GM12878 (cell line): ENCODE measurements at regions not wholly inside any gene's neighbourhood (a gene's known extent, or its start where the extent isn't known, plus 50 kb on each side); places are given as distances from the start of the nearest gene placed in this dataset.

ENCODE experiments used
- ATF3 ChIP-seq: IDR thresholded peaks from 2 replicates; pipeline ENCODE4 v1.6.1; 2011; ENCODE audit warnings: low read depth, mild to moderate bottlenecking, low read length, moderate library complexity, borderline replicate concordance; ENCODE audit errors: extremely low read depth
- ATF7 ChIP-seq: fragments of 450-650 bp; IDR thresholded peaks from 2 replicates; pipeline ENCODE4 v1.6.1; 2016; ENCODE audit warnings: low read depth, mild to moderate bottlenecking
- EP300 ChIP-seq, 2 experiments: fragments of 150-350 bp in 1 of 2; IDR thresholded peaks; 2 replicates each; pipeline ENCODE4 v1.6.1; 2011 to 2012; ENCODE audit warnings: low read depth in 2 of 2, low read length in 2 of 2, borderline replicate concordance in 1 of 2, improper control_type of control experiment in 1 of 2, inconsistent platforms in 1 of 2; ENCODE audit not compliant: control insufficient read depth in 1 of 2
- EZH2 ChIP-seq: IDR thresholded peaks from 2 replicates; pipeline ENCODE4 v1.6.1; 2012; ENCODE audit warnings: low read depth, mild to moderate bottlenecking, control low read depth, inconsistent platforms, low read length, borderline replicate concordance; ENCODE audit not compliant: control insufficient read depth
- GABPA ChIP-seq: IDR thresholded peaks from 2 replicates; pipeline ENCODE4 v1.6.1; 2014; ENCODE audit warnings: antibody characterized with exemption, low read depth, mild to moderate bottlenecking, inconsistent platforms
- MAX ChIP-seq: IDR thresholded peaks from 2 replicates; pipeline ENCODE4 v1.6.1; 2012; ENCODE audit warnings: low read depth, low read length, improper control_type of control experiment
- MEF2A ChIP-seq: IDR thresholded peaks from 2 replicates; pipeline ENCODE4 v1.6.1; 2011; ENCODE audit warnings: low read depth, mild to moderate bottlenecking, low read length, moderate library complexity; ENCODE audit not compliant: insufficient read depth
- NFIC ChIP-seq: IDR thresholded peaks from 2 replicates; pipeline ENCODE4 v1.6.1; 2012; ENCODE audit warnings: low read depth, mild to moderate bottlenecking, inconsistent platforms, low read length, moderate library complexity
- POLR2AphosphoS5 ChIP-seq: IDR thresholded peaks from 2 replicates; pipeline ENCODE4 v1.6.1; 2011; ENCODE audit warnings: mild to moderate bottlenecking, low read length, inconsistent platforms
- REST ChIP-seq: IDR thresholded peaks from 2 replicates; pipeline ENCODE4 v1.6.1; 2012; ENCODE audit warnings: mild to moderate bottlenecking, low read depth, low read length
- RFX5 ChIP-seq: IDR thresholded peaks from 2 replicates; pipeline ENCODE4 v1.6.1; 2011; ENCODE audit warnings: low read depth, low read length, improper control_type of control experiment
- TAF1 ChIP-seq: IDR thresholded peaks from 2 replicates; pipeline ENCODE4 v1.6.1; 2011; ENCODE audit warnings: mild to moderate bottlenecking, low read depth, low read length, borderline replicate concordance
- TCF12 ChIP-seq: IDR thresholded peaks from 2 replicates; pipeline ENCODE4 v1.6.1; 2011; ENCODE audit warnings: low read depth, mild to moderate bottlenecking, low read length
- TF ChIP-seq, protein P1 (sequence below), 3 experiments: IDR thresholded peaks in 2 of 3; conservative IDR thresholded peaks in 1 of 3; 2 replicates each; pipeline ENCODE4 v1.5.1; 2011; ENCODE audit warnings: low read depth in 3 of 3, low read length in 3 of 3, mild to moderate bottlenecking in 3 of 3, control low read depth in 2 of 3, moderate library complexity in 2 of 3, inconsistent platforms in 1 of 3, mixed read lengths in 1 of 3; ENCODE audit not compliant: control insufficient read depth in 2 of 3, insufficient read depth in 1 of 3; ENCODE audit errors: extremely low read depth in 1 of 3

GRCh38 chr18:71873695-71874094 is 670.4 kb downstream of the CBLN2 start:
- TF ChIP-seq TAF1 (no peak), MAX (no peak), ATF7 (no peak), NFIC (no peak), REST (no peak), GABPA (no peak), EP300 (IDR thresholded peaks at IDR 0.05; ENCODE audit: borderline replicate concordance in 1 of 2, control insufficient read depth in 1 of 2, low read depth in 2 of 2, low read length in 2 of 2) (no peak), ATF3 (no peak), RFX5 (no peak), TCF12 (no peak), EZH2 (no peak), POLR2AphosphoS5 (no peak), MEF2A (no peak)
- TF ChIP-seq, protein P1, sequence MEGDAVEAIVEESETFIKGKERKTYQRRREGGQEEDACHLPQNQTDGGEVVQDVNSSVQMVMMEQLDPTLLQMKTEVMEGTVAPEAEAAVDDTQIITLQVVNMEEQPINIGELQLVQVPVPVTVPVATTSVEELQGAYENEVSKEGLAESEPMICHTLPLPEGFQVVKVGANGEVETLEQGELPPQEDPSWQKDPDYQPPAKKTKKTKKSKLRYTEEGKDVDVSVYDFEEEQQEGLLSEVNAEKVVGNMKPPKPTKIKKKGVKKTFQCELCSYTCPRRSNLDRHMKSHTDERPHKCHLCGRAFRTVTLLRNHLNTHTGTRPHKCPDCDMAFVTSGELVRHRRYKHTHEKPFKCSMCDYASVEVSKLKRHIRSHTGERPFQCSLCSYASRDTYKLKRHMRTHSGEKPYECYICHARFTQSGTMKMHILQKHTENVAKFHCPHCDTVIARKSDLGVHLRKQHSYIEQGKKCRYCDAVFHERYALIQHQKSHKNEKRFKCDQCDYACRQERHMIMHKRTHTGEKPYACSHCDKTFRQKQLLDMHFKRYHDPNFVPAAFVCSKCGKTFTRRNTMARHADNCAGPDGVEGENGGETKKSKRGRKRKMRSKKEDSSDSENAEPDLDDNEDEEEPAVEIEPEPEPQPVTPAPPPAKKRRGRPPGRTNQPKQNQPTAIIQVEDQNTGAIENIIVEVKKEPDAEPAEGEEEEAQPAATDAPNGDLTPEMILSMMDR (IDR thresholded peaks at IDR 0.05 in 2 of 3, conservative IDR thresholded peaks at IDR 0.05 in 1 of 3; ENCODE audit: control insufficient read depth in 2 of 3, extremely low read depth in 1 of 3, insufficient read depth in 1 of 3, low read depth in 3 of 3, low read length in 3 of 3): no peak
